ENCODE measurements at regions not wholly inside any gene's neighbourhood (a gene's known extent, or its start where the extent isn't known, plus 50 kb on each side); places are given as distances from the start of the nearest gene placed in this dataset.

DNA sequence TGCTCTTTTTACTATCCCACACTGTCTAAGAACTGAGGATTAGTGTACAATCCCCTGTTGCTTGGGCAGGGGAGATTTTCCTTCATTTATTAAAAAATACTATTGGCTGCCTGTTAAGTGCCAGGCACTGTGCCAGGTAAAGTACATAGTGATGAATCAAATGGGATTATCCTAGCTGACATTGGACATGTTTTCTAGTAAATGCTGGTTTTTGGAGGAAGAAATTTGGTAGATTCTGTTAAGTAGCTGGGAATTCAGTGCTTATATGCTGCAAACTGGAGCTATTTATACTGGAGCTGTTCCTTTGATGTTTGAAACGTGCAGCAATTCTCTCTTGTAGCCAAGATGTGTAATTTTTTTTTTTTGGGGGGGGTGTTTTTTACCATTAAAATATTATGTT lies 299.6 kb downstream of the EMP1 start:
- DNase-seq (no peak), ATAC-seq (replicated peaks) (no peak)
- no peaks in the 10 kb centered on the region for H3K36me3 Mint-ChIP-seq (ENCODE audit: insufficient read depth)
- peaks cover 10 to 17% of the 10 kb centered on the region in 2 donors for H3K27me3 Mint-ChIP-seq
- H3K27ac Mint-ChIP-seq = no peak overlapping the region
- H3K4me1 Mint-ChIP-seq (ENCODE audit: low read depth in 2 of 2) = no peaks in the 10 kb centered on the region
- H3K9me3 Mint-ChIP-seq = peaks cover 0 to 1% of the 10 kb centered on the region in 2 donors
- H3K4me3 Mint-ChIP-seq = no peak overlapping the region

DNA sequence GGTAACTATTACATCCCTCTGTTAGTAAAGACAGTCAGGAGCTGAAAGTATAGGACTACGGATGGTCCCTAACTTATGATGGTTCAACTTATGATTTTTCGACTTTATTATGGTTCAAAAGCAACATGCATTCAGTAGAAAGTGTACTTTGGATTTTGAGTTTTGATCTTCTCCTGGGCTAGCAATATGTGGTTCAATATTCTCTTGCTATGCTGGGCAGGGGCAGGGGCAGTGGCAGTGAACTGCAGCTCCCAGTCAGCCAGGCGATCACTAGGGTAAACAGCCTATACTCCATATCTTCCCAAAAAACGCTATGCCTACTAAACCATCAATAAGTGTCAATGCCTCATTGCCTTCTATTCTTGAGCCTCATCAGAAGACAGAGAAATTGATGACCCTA lies 292.7 kb downstream of the EMP1 start:
- H3K4me3 Mint-ChIP-seq = no peak overlapping the region
- ATAC-seq (replicated peaks) (no peak), DNase-seq (no peak)
- H3K4me1 Mint-ChIP-seq (ENCODE audit: low read depth in 2 of 2) = no peaks in the 10 kb centered on the region
- peaks cover 0 to 9% of the 10 kb centered on the region in 2 donors for H3K27me3 Mint-ChIP-seq
- H3K27ac Mint-ChIP-seq = no peak overlapping the region
- H3K9me3 Mint-ChIP-seq = peaks cover 0 to 8% of the 10 kb centered on the region in 2 donors
- no peaks in the 10 kb centered on the region for H3K36me3 Mint-ChIP-seq (ENCODE audit: insufficient read depth)

DNA sequence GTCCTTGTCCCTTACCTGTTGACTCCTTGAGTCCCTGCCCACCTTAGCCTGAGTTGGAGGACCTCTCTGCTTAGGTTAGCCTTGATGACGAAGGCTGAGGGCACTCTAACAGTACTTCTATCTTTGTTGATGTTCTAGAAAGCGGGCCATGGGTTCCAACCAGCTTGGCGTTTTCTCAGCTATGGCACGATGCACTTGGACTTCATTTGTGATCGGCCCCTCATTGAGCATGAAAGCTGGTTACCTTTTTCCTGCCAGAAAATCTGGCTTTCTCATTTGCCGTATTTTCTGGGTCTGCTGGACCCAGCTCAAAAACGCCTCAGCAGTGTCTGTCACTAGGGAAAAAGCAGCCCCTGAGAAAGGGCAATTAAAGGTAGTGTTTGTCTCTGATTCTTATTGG lies 290.8 kb downstream of the EMP1 start:
- H3K4me3 Mint-ChIP-seq = no peak overlapping the region
- peaks cover 0 to 8% of the 10 kb centered on the region in 2 donors for H3K9me3 Mint-ChIP-seq
- no peak overlapping the region for H3K27ac Mint-ChIP-seq
- no peaks in the 10 kb centered on the region for H3K36me3 Mint-ChIP-seq (ENCODE audit: insufficient read depth)
- peaks cover 0 to 9% of the 10 kb centered on the region in 2 donors for H3K27me3 Mint-ChIP-seq
- ATAC-seq (replicated peaks) (no peak), DNase-seq (no peak)
- no peaks in the 10 kb centered on the region for H3K4me1 Mint-ChIP-seq (ENCODE audit: low read depth in 2 of 2)

DNA sequence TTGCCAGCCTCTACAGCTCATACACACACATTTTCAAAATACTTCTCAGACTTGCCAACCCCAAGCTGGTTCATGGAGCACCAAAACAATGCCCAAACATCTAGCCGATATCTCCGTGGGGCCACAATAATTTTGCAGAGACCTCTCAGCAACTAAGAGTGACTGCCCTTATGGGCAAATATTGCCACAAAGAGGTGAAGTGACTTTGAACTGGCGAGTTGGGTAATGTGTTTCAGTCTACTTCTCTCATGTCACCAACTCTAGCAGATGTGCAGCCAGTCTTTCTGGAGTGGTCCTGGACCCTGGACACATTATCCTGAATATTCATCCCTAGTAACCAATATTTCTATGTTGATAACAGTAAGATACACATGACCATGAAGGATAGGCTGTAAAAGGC lies 290.3 kb downstream of the EMP1 start:
- Mint-ChIP-seq H3K4me1 (ENCODE audit: low read depth in 2 of 2) (no peaks in the 10 kb centered on the region), H3K27me3 (peaks cover 0 to 9% of the 10 kb centered on the region in 2 donors), H3K27ac (no peak overlapping the region), H3K36me3 (ENCODE audit: insufficient read depth) (no peaks in the 10 kb centered on the region), H3K9me3 (peaks cover 0 to 8% of the 10 kb centered on the region in 2 donors), H3K4me3 (no peak overlapping the region)
- ATAC-seq (replicated peaks) = no peak
- no peak for DNase-seq

DNA sequence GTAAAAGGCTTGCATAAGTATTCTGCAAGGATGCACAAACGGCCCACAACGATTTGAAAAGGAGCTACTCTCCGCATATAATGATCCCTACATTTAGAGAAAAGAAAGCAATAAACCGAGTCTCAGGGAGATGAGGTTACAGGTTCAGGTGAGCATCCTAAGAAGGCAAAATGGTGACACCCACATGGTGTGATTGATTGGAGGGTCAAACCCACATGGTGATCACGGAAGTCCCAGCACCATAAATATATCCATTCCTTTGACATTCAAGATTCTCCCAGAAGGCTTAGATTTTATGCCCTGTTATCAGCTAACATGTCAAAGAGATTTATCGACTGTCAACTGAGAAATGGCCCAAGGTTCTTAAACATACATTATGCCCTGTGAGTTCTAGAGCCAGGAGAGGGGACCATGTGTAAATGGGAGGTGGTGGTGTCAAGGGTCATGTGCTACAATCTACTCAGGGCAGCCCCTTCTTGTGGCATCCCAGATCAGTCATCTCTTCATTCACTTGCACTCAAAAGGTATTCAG lies 282.2 kb downstream of the EMP1 start:
- ATAC-seq (replicated peaks) (no peak), DNase-seq (no peak)
- no peak overlapping the region for H3K27ac Mint-ChIP-seq
- no peaks in the 10 kb centered on the region for H3K4me1 Mint-ChIP-seq (ENCODE audit: low read depth in 2 of 2)
- H3K36me3 Mint-ChIP-seq (ENCODE audit: insufficient read depth) = peaks cover 3% of the 10 kb centered on the region
- H3K4me3 Mint-ChIP-seq = no peak overlapping the region
- H3K9me3 Mint-ChIP-seq = no peaks in the 10 kb centered on the region
- peaks cover 4 to 22% of the 10 kb centered on the region in 2 donors for H3K27me3 Mint-ChIP-seq

DNA sequence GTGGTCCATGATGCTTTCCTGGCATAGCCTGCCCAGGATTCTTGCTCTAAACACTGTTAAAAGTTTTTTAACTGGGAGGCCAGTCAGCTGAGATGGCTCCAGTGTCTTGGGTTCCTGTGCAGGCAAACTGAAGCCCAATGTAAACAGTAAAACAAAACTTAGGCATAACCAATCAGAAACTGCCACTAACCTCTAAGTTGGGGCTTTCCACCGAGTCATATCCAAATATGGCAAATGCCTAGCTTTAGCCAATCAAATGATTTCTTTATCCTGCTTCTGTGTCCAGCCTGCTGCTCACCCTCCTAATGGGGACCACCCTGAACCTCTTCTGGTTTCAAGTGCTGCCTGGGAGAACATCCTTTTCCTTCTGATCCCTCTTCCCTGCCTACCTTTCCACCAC lies 277.9 kb downstream of the EMP1 start:
- ATAC-seq (replicated peaks) (no peak), DNase-seq (no peak)
- Mint-ChIP-seq H3K9me3 (no peaks in the 10 kb centered on the region), H3K4me3 (no peak overlapping the region), H3K36me3 (ENCODE audit: insufficient read depth) (peaks cover 3% of the 10 kb centered on the region), H3K4me1 (ENCODE audit: low read depth in 2 of 2) (no peaks in the 10 kb centered on the region), H3K27me3 (peaks cover 4 to 38% of the 10 kb centered on the region in 2 donors), H3K27ac (no peak overlapping the region)

DNA sequence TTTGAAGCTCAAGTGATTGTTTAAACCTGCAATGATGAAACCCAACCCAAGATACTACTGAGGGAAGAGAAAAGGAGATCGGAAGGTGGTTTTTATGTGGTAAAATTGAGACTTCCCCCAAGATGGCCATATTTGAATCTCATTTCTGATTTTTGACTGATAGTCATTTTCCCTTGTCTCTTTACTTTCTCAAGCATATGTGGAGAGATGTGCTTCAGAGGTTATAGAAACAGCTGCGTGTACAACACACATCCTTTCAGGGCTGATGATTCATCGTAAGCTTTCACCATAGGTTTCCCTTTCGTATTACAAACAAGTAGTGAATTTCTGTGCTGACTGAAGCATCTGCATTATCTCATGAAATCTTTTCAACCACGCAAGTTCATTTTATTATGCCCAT lies 276.2 kb downstream of the EMP1 start:
- Mint-ChIP-seq H3K4me1 (ENCODE audit: low read depth in 2 of 2) (no peaks in the 10 kb centered on the region), H3K27ac (no peak overlapping the region), H3K36me3 (ENCODE audit: insufficient read depth) (peaks cover 3% of the 10 kb centered on the region), H3K27me3 (peaks cover 9 to 52% of the 10 kb centered on the region in 2 donors), H3K4me3 (no peak overlapping the region), H3K9me3 (no peaks in the 10 kb centered on the region)
- ATAC-seq (replicated peaks) = no peak
- no peak for DNase-seq

DNA sequence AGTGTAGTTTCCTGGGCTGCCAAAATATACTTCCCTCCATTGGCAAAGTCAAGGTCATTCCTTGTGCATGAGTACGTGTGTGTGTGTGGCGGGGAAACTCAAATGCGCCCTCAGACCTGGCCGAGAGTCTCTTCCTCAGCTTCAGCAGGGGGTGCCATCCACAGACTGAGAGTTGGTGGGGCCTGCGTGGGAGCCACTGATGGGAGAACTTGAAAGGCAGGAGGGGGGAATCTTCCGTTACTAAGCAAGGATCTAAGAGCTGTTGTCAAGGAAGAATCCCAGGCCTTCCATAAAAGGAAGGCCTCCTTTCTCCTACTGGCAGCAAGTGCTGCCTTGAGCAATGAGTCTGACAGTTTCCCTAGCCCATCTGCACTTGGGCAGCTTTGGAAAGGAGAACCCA lies 274.9 kb downstream of the EMP1 start:
- H3K4me1 Mint-ChIP-seq (ENCODE audit: low read depth in 2 of 2) = no peaks in the 10 kb centered on the region
- H3K36me3 Mint-ChIP-seq (ENCODE audit: insufficient read depth) = peaks cover 3% of the 10 kb centered on the region
- H3K9me3 Mint-ChIP-seq = no peaks in the 10 kb centered on the region
- H3K27me3 Mint-ChIP-seq = peaks cover 14 to 52% of the 10 kb centered on the region in 2 donors
- no peak overlapping the region for H3K4me3 Mint-ChIP-seq
- H3K27ac Mint-ChIP-seq = no peak overlapping the region
- no peak for ATAC-seq (replicated peaks)
- no peak for DNase-seq

DNA sequence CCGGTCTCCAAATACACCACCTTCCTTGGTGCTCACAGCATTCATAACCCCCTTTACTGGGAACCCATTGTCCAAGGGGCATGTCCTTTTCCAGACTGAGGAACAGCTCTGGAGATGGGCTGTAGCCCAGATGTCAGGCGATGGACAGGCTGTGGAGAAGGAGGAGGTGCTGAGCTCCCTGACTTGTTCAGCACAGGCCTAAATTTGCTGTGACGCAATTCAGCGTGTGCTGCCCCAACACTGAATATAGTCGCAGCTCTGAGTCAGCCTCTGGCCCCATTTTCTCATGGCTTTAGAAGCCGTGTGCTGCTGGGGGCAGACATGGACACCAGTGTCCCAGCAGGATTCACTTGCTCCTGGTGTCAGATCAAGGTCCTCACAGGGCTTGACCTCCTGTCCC lies 269.1 kb downstream of the EMP1 start:
- H3K27me3 Mint-ChIP-seq = peaks cover 9 to 18% of the 10 kb centered on the region in 2 donors
- H3K36me3 Mint-ChIP-seq (ENCODE audit: insufficient read depth) = no peaks in the 10 kb centered on the region
- no peak overlapping the region for H3K4me3 Mint-ChIP-seq
- H3K27ac Mint-ChIP-seq = no peak overlapping the region
- ATAC-seq (replicated peaks) (no peak), DNase-seq (no peak)
- no peaks in the 10 kb centered on the region for H3K4me1 Mint-ChIP-seq (ENCODE audit: low read depth in 2 of 2)
- H3K9me3 Mint-ChIP-seq = no peaks in the 10 kb centered on the region

DNA sequence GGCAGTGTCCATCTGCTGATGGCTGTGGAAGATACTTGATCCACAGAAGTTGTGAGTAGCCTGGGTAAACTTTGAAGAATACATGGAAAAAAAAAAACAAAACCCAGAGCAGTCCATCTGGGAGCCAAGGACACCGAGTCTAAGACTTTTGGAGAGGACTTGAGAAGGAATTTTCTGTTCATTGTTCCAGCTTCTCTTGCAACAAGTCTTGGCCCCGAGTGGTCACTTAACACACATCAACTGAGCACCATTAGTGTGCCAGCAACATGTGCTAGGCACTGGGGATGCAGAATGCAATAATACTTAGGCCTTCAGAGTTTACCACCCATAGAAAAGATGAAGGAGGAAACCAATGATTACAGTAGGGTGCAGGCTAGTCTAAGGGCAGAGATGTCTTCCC lies 266.7 kb downstream of the EMP1 start:
- H3K4me1 Mint-ChIP-seq (ENCODE audit: low read depth in 2 of 2) = no peaks in the 10 kb centered on the region
- no peak for DNase-seq
- no peaks in the 10 kb centered on the region for H3K36me3 Mint-ChIP-seq (ENCODE audit: insufficient read depth)
- peaks cover 16 to 17% of the 10 kb centered on the region in 2 donors for H3K27me3 Mint-ChIP-seq
- H3K4me3 Mint-ChIP-seq = no peak overlapping the region
- H3K9me3 Mint-ChIP-seq = no peaks in the 10 kb centered on the region
- no peak overlapping the region for H3K27ac Mint-ChIP-seq
- ATAC-seq (replicated peaks) = no peak

DNA sequence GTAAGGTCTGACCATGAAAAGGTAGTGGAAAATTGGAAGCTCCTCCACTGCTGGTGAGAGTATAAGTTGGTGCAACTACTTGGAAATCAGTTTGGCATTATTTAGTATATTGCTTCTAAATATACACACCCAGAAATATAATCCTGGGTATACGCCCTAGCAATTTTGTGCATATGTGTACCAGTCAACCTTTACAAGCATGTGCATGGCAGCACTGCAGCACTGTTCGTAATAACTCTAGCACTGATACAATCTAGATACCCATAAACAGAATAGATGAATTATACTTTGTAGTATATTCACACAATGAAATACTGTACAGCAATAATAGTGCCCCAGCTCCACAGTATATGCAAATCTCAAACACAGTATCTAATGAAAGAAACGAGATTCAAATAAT lies 265.9 kb downstream of the EMP1 start:
- no peak for ATAC-seq (replicated peaks)
- DNase-seq = no peak
- peaks cover 10 to 13% of the 10 kb centered on the region in 2 donors for H3K27me3 Mint-ChIP-seq

DNA sequence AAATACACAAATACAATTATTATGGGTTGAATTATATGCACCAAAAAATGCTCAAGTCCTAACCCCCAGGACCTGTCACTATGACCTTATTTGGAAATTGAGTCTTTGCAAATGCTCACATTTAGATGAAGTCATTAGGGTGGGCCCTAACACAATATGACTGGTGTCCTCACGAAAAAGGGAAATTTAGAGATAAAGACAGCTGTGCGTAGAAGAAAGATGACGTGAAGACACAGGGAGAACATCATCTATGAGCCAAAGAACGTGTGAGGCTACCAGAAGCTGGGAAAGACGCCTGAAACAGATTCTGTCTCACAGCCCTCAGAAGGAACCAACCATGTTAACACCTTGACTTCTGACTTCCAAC lies 259.2 kb downstream of the EMP1 start:
- Mint-ChIP-seq H3K27ac (no peak overlapping the region), H3K4me1 (ENCODE audit: low read depth in 2 of 2) (no peaks in the 10 kb centered on the region), H3K36me3 (ENCODE audit: insufficient read depth) (no peaks in the 10 kb centered on the region), H3K4me3 (no peak overlapping the region), H3K27me3 (peaks cover 11 to 12% of the 10 kb centered on the region in 2 donors), H3K9me3 (no peaks in the 10 kb centered on the region)
- no peak for ATAC-seq (replicated peaks)
- no peak for DNase-seq

More for the DNA sequence above, 265.9 kb downstream of the EMP1 start:
- no peaks in the 10 kb centered on the region for H3K9me3 Mint-ChIP-seq
- no peaks in the 10 kb centered on the region for H3K36me3 Mint-ChIP-seq (ENCODE audit: insufficient read depth)
- no peak overlapping the region for H3K27ac Mint-ChIP-seq
- H3K4me3 Mint-ChIP-seq = no peak overlapping the region
- no peaks in the 10 kb centered on the region for H3K4me1 Mint-ChIP-seq (ENCODE audit: low read depth in 2 of 2)

DNA sequence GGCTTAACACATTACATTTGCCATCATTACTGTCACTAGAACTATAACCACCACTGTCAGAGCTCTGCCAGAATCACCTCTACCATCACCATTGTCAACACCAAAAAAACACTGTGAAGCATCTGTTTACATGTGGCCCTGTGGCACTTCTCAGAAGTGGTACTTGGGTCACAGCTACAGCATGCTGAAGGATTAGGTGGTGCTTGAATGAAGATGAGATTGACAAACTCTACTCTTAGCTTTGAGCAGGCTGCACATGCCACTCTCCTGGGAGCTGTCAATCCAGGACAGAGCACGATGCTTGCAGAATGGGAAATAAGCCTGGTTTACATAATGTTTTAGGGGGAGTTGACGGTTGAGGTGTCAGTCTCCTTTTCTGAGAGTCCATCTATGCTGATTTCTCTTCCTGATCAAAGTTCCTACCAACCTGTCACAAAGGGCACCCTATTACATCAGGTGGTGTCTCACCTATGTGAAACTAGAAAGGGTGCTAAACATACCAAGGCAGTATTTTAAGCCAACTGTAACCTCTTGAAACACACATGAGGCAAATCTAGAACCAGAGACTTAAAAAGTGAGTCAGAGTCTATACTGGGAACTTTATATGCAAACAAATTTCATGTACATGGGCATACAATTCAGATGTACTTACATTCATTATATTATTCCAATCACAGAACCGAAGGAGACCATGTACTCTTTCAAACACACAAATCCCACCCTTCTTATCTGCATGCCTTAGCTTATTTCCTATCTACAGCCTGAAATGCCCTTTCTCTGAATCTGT lies 258.7 kb downstream of the EMP1 start:
- ATAC-seq (replicated peaks) = no peak
- Mint-ChIP-seq H3K36me3 (ENCODE audit: insufficient read depth) (no peaks in the 10 kb centered on the region), H3K27ac (no peak overlapping the region), H3K4me1 (ENCODE audit: low read depth in 2 of 2) (no peaks in the 10 kb centered on the region), H3K4me3 (no peak overlapping the region), H3K27me3 (peaks cover 12 to 13% of the 10 kb centered on the region in 2 donors), H3K9me3 (no peaks in the 10 kb centered on the region)
- no peak for DNase-seq

DNA sequence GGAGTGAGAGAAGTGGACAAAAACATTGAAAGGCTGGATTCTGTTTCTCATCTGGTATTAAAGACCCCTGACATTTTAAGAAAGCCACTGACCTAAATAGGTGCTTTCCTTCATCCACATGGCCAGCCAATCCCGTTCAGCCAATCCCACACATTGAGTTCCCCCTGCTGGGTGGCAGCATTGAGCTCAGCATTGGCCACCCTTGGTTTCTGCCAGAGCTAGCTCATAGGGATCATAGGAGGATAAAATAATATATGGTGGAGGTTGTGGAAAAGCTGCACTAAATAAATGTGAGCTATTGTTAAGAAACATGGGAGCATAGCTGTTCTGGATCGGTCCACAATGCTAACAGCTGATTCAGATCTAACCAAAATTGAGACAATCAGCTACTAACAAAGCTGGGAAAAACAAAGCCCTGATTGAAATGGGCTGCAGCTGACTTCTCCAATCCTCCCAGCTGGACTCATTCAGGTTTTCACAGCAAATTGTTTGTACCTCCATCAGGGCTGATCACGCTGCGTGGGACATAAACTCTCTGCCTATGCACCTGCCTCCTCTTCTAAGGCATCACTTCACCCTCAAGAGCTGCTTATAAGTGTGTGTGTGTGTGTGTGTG lies 256.5 kb downstream of the EMP1 start:
- DNase-seq (no peak), ATAC-seq (replicated peaks) (no peak)
- H3K4me1 Mint-ChIP-seq (ENCODE audit: low read depth in 2 of 2) = no peaks in the 10 kb centered on the region
- H3K27ac Mint-ChIP-seq = no peak overlapping the region
- peaks cover 3 to 6% of the 10 kb centered on the region in 2 donors for H3K27me3 Mint-ChIP-seq
- no peak overlapping the region for H3K4me3 Mint-ChIP-seq
- H3K36me3 Mint-ChIP-seq (ENCODE audit: insufficient read depth) = no peaks in the 10 kb centered on the region
- no peaks in the 10 kb centered on the region for H3K9me3 Mint-ChIP-seq
